ENCODE measurements at regions not wholly inside any gene's neighbourhood (a gene's known extent, or its start where the extent isn't known, plus 50 kb on each side); places are given as distances from the start of the nearest gene placed in this dataset.
"Not testable (repeated sequence)": the region's sequence is repeated elsewhere in the genome, so short reads cannot be mapped to it uniquely, and the experiment has no call there.

- DNase-seq (ENCODE audit: low read depth) = no peak
Observed at GRCh38 chr12:46084666-46085631, 94.6 kb upstream of the SCAF11 start.

- no peak for DNase-seq (ENCODE audit: low read depth)
Observed at GRCh38 chr12:46082490-46083200, 92.3 kb upstream of the SCAF11 start.

DNA sequence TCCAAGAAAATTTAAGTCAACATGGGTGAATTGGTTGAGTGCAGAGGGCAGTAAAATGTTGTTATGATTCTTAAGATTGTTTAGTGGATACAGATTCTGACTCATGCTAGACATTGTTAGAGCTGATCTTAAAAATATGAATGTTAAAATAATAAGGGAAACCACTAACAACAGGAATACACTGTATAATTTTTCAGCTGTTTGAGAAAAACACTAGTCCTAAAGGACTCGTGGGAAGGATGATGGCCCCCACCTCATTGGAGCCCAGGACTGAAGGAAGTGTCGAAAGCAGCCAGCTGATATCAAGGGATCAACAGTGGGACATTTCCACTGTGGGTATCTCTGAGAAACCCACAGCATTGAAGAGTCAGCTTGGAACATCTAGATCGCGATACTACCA lies 82.9 kb upstream of the SCAF11 start:
- no peak for DNase-seq (ENCODE audit: low read depth)

DNA sequence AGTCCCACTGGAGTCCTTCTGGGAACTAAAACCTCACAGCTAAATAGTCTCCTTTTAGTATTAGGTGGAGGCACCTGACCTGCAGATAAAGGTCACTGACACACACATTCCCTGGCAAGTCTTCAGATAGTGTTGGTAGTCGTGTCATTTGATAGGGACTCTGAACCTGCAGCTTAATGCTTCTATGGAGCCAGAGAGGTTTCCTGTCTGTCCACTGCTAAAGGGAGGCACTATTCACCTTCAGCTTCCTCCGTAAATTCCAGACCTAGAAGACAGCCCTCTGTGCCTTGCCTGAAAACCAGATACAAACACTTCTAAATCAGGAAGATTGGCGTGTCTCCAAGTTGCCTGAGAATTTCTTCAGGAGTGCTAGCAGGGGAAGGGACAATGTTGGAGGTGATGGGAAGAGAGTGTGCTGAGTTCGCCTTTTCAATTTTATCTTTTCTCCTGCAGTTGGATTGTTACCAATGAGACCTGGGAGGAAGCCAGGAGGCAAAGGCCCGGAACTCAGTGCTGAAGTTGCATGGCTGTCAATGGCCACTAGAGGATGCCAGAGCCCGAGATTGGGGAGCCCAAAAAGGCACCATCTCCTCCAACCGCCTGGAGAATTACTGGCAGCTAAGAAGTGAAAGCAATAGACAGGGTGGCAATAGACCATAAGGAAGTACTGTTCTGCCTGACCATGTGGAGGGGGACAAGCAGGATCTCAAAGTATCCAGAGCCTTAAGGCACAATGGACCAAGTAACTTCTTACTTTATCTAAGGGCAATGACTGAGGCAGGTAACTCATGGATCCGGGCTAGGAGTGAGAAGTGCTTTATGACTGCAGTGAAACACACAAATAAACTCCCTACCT lies 81.6 kb upstream of the SCAF11 start:
- DNase-seq (ENCODE audit: low read depth) = peak; percentile 42

DNA sequence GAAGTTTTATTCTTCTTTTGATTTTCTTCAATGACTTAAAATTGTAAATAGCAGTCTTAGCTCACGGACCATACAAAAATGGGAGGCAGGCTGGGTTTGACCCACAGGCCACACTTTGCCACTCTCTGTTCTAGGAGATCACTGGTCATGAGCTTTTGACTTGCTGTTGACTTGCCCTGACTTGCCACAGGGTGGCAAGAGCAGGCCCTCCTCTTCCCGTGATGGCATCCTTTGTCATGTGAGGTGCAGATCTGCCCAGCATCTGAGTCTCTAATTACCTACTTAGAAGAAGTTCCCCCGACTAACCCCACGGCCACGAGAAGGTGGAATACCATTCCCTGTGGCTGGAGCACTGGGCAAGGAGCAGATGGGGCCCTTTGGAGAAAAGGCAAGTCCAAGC lies 81.0 kb upstream of the SCAF11 start:
- DNase-seq (ENCODE audit: low read depth) = no peak

- no peak for DNase-seq (ENCODE audit: low read depth)
Observed at GRCh38 chr12:46067094-46067493, 76.7 kb upstream of the SCAF11 start.

DNA sequence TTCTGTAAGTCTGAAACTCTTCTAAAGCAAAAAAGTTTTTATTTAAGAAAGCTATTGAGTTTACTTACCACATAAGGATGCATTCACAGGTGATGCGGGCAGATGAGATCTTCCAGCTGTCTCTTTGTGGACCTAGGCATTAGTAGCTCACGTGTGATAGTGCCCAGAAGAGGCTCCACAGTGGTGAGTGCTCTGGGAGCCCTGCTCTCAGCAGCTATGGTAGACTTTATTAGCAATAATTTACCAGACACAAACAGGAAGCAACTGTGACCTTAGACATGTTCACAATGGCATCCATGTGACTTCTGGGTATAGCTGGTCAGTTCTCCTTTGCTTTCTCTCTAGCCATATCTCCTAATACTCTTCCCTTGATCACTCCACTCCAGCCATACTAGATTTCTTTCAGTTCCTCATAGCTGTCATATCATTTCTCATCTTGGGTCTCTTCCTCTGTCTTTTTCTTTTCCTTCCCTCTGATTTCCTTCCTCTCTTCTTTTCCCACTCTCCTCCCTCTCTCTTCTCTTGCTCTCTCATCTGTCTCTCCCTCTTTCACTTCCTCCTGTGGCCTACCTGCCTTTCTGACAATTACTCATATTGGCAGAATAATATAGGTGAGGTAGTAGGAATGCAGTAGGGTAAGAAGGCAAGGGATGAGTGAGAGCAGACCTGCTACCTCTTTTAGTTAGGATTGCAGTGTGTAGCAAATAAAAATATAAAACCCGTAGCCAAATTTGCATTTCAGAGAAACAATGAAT lies 75.2 kb upstream of the SCAF11 start:
- no peak for DNase-seq (ENCODE audit: low read depth)

DNA sequence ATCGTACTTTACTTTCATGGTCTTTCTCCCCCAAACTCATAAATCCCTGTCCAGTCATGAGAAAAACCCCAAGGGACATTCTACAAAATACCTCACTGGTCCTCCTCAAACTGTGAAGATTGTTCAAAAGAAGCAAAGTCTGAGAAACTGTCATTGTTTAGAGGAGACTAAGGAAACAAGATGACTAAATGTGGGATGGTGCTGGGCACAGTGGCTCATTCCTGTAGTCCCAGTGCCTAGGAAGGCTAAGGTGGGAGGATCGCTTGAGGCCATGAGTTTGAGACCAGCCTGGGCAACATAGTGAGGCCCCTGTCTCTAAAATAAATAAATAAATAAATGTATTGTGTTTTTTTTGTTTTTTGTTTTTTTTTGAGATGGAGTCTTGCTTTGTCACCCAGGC lies 74.2 kb upstream of the SCAF11 start:
- no peak for DNase-seq (ENCODE audit: low read depth)

GRCh38 chr12:46058697-46059096 lies 68.3 kb upstream of the SCAF11 start:
- not testable (repeated sequence) for DNase-seq (ENCODE audit: low read depth)

DNA sequence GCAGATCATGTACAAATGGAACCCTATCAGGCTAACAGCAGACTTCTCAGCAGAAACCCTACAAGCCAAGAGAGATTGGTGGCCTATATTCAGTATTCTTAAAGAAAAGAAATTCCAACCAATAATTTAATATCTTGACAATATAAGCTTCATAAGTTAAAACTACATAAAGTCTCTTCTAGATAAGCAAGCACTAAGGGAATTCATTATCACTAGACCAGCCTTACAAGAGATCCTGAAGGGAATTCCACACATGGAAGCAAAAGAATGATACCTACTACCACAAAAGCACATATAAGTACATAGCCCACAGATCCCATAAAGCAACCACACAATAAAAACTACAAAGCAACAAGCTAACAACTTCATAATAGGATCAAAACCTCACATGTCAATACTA lies 60.4 kb upstream of the SCAF11 start:
- no peak for DNase-seq (ENCODE audit: low read depth)

- DNase-seq (ENCODE audit: low read depth) = no peak
Observed at GRCh38 chr12:46049665-46050064, 59.3 kb upstream of the SCAF11 start.

DNA sequence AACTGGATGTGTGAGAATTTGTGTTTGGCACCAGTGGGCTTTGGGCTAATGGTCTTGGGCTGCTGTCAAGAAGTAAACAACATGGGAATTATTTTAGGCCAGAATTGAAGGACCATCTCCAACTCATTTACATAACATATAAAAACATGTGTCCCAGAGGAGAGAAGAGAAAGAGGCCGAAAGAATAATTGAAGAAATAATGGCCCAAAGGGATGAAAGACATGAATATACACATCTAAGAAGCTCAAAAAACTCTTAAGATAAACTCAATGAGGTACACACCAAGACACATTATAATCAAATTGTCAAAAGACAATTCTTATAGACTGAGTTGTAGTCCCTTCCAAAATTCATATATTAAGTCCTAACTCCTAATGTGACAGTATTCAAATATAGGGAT lies 56.1 kb upstream of the SCAF11 start:
- DNase-seq (ENCODE audit: low read depth) = no peak

DNA sequence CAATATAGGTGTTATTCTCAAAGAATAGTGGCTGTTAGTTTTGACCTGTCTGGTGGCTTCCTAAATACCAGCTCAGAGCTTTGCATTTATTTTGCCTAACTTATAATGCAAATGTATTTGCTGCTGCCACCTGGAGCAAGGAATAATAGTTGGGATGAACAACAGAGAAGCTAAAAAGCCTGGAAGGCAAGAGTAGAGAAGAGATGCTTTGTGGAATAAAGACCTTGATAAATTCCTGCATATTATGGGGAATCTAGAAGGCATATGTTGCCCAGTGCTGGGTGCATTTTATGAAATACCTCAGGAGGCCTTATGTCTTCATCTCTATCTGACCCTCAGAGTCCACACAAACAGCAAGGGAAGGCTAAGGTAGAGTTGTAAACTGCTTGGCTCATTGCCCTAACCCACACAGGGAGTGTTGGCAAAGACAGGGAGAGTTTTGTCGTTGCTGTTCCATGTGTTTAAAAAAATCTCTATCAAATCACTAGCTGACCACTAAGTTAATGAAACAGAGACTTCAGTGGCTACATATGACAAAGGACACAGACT lies 53.7 kb upstream of the SCAF11 start:
- no peak for DNase-seq (ENCODE audit: low read depth)

All from GM04504 (cell line).